H1 (cell line): ENCODE measurements at regions not wholly inside any gene's neighbourhood (a gene's known extent, or its start where the extent isn't known, plus 50 kb on each side); places are given as distances from the start of the nearest gene placed in this dataset.

Experiments used
- NANOG ChIP-seq: IDR thresholded peaks from 2 replicates; pipeline ENCODE4 v1.6.1; 2011; ENCODE audit warnings: low read length, low read depth, mild to moderate bottlenecking, inconsistent platforms; ENCODE audit not compliant: insufficient read depth, poor library complexity, severe bottlenecking
- POU5F1 ChIP-seq: IDR thresholded peaks from 2 replicates; pipeline ENCODE4 v1.6.1; 2011; ENCODE audit warnings: low read depth, mild to moderate bottlenecking, low read length, moderate library complexity
- SAP30 ChIP-seq: fragments of 300-600 bp; sonication (generic); IDR thresholded peaks from 2 replicates; pipeline ENCODE4 v1.7.1; 2012; ENCODE audit warnings: low read length, moderate library complexity, mild to moderate bottlenecking, inconsistent platforms; ENCODE audit not compliant: insufficient read depth, insufficient replicate concordance
- SIN3A ChIP-seq, 2 experiments: IDR thresholded peaks in 1 of 2; conservative IDR thresholded peaks in 1 of 2; 2 replicates each; pipeline ENCODE4 v1.6.1; 2011 to 2012; ENCODE audit warnings: low read length in 2 of 2, improper control_type of control experiment in 1 of 2, low read depth in 1 of 2, mild to moderate bottlenecking in 1 of 2

DNA sequence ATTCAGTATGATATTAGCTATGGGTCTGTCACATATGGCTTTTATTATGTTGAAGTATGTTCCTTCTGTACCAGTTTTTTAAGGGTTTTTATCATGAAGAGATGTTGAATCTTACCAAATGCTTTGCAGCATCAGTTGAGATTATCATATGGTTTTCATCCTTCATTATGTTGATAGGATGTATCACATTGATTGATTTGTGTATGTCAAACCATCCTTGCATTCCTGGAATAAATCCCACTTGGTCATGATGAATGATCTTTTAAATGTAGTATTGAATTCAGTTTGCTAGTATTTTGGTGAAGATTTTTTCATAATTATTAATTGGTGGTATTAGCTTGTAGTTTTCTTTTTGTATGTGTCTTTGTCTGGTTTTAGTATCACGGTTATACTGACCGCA lies 185.9 kb downstream of the MBL2 start (continued):
- no peak for TF ChIP-seq NANOG
- no peak for TF ChIP-seq SIN3A (conservative IDR thresholded peaks at IDR 0.05 in 1 of 2, IDR thresholded peaks at IDR 0.05 in 1 of 2; ENCODE audit: low read depth in 1 of 2, low read length in 2 of 2)
- TF ChIP-seq SAP30 = no peak
- no peak for TF ChIP-seq POU5F1
